GM12891 (cell line): ENCODE measurements at regions not wholly inside any gene's neighbourhood (a gene's known extent, or its start where the extent isn't known, plus 50 kb on each side); places are given as distances from the start of the nearest gene placed in this dataset.

Experiments
- PAX5 ChIP-seq: IDR thresholded peaks from 2 replicates; pipeline ENCODE4 v1.6.1; 2011; ENCODE audit warnings: low read length, moderate library complexity, mild to moderate bottlenecking; ENCODE audit not compliant: insufficient read depth, severe bottlenecking
- POLR2A ChIP-seq: IDR thresholded peaks from 2 replicates; pipeline ENCODE4 v1.6.1; 2011; ENCODE audit warnings: low read depth, low read length, control low read depth
- POLR2AphosphoS5 ChIP-seq: IDR thresholded peaks from 2 replicates; pipeline ENCODE4 v1.6.1; 2011; ENCODE audit warnings: low read depth, low read length, control low read depth
- SPI1 ChIP-seq: IDR thresholded peaks from 2 replicates; pipeline ENCODE4 v1.6.1; 2011; ENCODE audit warnings: low read depth, low read length, control low read depth
- TAF1 ChIP-seq: IDR thresholded peaks from 2 replicates; pipeline ENCODE4 v1.6.1; 2011; ENCODE audit warnings: low read depth, low read length, control low read depth

GRCh38 chr11:134876226-134876625 lies 464.2 kb upstream of the B3GAT1 start:
- no peak for TF ChIP-seq POLR2A
- no peak for TF ChIP-seq POLR2AphosphoS5
- TF ChIP-seq SPI1: no peak
- TF ChIP-seq TAF1: no peak
- TF ChIP-seq PAX5: no peak
